Activated CD4-positive, alpha-beta T cell treated with anti-CD3 and anti-CD28 coated beads, Interleukin-2, amount 10 ng/mL, durations not matched to agents 24 days and 14 days (primary cell): ENCODE measurements at regions not wholly inside any gene's neighbourhood (a gene's known extent, or its start where the extent isn't known, plus 50 kb on each side); places are given as distances from the start of the nearest gene placed in this dataset.
"Not testable (repeated sequence)": the region's sequence is repeated elsewhere in the genome, so short reads cannot be mapped to it uniquely, and the experiment has no call there.

Experiments
- DNase-seq: peaks from one replicate; pipeline ENCODE4 v3.0.0; 2022
- H3K27ac Mint-ChIP-seq: one replicate; pipeline ENCODE4 v1.8.0; 2022; ENCODE audit warnings: mild to moderate bottlenecking, mixed read lengths
- H3K27me3 Mint-ChIP-seq: one replicate; pipeline ENCODE4 v1.8.0; 2022; ENCODE audit warnings: mixed read lengths
- H3K36me3 Mint-ChIP-seq: one replicate; pipeline ENCODE4 v1.8.0; 2022; ENCODE audit warnings: low read depth, mild to moderate bottlenecking, mixed read lengths
- H3K4me1 Mint-ChIP-seq: one replicate; pipeline ENCODE4 v1.8.0; 2021; ENCODE audit warnings: mixed read lengths
- H3K4me3 Mint-ChIP-seq: one replicate; pipeline ENCODE4 v1.8.0; 2022; ENCODE audit warnings: mild to moderate bottlenecking, moderate library complexity, mixed read lengths
- H3K9me3 Mint-ChIP-seq: one replicate; pipeline ENCODE4 v1.8.0; 2021; ENCODE audit warnings: mixed read lengths
- intact Hi-C: fragments of 100-400 bp; cut with micrococcal nuclease; formaldehyde crosslinking; loops from one replicate; pipeline ENCODE4 v1.15.1; 2023

DNA sequence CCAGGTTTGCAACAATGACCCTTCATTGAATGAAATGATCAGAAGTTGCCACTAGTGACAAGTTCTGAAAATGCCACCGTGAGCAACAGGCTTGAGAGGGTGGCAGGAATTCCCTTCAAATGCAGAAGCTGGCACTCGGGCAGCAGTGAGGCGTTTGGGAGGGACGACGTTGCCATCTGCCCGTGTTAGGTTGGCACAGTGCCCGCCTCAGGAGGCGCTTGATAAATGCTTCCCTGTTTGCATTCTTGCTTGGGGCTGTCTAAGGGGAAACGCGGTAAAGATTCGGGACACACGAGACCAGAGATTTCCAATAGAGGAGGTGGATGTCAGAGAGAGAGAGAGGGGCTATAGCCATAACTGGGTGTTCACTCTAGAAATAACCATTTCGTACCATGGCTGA, 101.9 kb downstream of the TEX29 start:
- no peaks in the 10 kb centered on the region for H3K36me3 Mint-ChIP-seq
- H3K4me3 Mint-ChIP-seq, result no peak overlapping the region
- H3K27me3 Mint-ChIP-seq, result no peaks in the 10 kb centered on the region
- no peak for DNase-seq
- no peaks in the 10 kb centered on the region for H3K4me1 Mint-ChIP-seq
- H3K27ac Mint-ChIP-seq, result no peak overlapping the region
- intact Hi-C loops, result no loop called here
- no peaks in the 10 kb centered on the region for H3K9me3 Mint-ChIP-seq

DNA sequence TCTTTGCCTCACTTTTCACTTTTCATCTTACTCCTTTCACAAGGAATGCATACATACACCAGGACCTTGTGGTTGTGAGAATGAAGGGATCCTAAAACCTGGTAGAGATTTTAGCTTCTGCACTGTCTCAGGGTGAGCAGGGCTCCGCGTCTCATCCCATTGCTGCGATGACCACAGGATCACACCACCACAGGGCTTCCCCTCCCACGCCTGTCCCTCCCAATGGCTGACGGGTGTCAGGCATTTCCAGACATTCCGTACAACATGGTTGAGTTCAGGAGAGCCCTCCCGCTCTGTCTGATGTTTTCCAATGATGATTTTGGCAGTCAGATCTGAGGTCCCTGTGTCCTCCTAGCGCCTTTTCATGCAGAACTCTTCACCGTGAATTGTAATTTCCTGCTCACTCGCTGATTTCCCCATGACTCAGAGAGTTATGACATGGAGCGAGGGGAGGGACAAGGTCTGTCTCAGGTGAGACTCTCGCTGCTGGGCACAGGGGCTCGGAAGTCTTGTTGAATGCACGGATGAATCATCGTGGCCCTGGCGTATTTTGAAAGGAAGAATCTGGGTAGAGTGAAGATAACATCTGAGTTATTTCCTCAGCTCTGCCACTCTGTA, 102.8 kb downstream of the TEX29 start:
- intact Hi-C loops, result no loop called here
- Mint-ChIP-seq H3K4me3 (no peak overlapping the region), H3K9me3 (no peaks in the 10 kb centered on the region), H3K27me3 (no peaks in the 10 kb centered on the region), H3K36me3 (no peaks in the 10 kb centered on the region), H3K27ac (no peak overlapping the region), H3K4me1 (no peaks in the 10 kb centered on the region)
- DNase-seq, result no peak

DNA sequence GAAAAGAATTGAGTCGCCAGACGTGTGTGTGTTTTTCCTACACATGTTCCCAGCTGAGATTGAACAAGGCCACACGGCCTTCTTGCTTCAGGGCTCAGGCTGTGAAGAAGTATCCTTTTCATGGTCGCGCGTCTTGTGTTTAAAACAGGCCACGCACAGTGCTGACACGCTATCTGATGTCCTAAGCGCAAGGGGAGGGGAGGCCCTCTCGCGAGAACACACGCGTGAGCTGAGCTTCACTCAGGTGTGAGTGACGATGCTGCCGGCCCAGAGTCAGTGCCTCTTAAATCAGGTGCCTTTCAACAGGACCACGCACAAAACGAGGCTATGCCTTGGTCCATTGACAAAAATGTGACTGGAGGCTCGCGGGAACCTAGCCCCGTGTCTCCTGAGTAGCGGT, 103.7 kb downstream of the TEX29 start:
- Mint-ChIP-seq H3K4me1 (no peaks in the 10 kb centered on the region), H3K9me3 (no peaks in the 10 kb centered on the region), H3K4me3 (no peak overlapping the region), H3K36me3 (no peaks in the 10 kb centered on the region), H3K27ac (no peak overlapping the region), H3K27me3 (no peaks in the 10 kb centered on the region)
- intact Hi-C loops, result no loop called here
- no peak for DNase-seq

DNA sequence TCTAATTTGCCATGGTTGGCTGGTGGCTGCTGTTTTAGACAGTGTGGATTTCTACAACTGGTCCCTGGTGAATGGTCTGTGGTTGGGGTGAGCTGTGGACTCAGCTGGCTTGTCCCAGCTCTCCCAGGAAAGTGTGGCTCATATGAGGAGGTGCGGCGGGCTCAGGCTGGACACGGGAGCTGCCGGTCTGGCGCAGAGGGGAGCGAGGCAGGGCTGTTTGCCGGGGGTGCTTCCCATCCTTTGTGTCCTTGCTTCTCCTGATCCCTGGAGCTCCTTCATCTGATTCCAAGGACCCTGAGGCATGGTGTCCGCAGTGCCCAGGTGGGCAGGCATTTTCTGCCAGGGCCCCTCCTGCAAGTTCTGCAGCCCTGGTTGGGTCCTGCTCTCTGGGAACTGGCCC, 104.9 kb downstream of the TEX29 start:
- Mint-ChIP-seq H3K4me1 (no peaks in the 10 kb centered on the region), H3K36me3 (no peaks in the 10 kb centered on the region), H3K4me3 (no peak overlapping the region), H3K27ac (no peak overlapping the region), H3K9me3 (no peaks in the 10 kb centered on the region), H3K27me3 (no peaks in the 10 kb centered on the region)
- intact Hi-C loops, result no loop called here
- no peak for DNase-seq

DNA sequence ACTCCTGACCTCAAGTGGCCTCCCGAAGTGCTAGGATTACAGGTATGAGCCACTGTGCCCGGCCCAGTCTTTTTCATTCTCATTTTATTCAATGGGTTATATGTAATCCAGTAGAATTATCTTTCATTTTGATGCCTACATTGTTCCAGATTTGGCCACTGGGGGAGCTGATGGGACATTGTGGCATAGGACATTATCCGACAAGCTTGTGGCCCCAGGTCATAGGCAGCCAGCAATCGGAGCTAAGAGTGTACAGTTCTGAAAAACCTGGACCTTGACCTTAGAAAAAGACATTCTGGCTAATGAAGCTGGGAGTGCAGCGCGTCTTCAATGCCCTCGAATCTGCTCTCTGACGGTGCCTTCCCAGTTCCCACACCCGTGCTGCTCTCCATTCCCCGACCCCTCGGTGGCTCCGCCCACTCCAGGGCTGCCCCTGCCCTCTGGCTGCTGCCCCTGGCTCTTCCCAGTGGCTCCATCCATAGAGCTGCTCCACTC, 108.7 kb downstream of the TEX29 start:
- intact Hi-C loops, result no loop called here
- peak; percentile 79 for DNase-seq
- H3K9me3 Mint-ChIP-seq, result peaks cover under 1% of the 10 kb centered on the region
- no peaks in the 10 kb centered on the region for H3K4me1 Mint-ChIP-seq
- peaks cover 8% of the 10 kb centered on the region for H3K27me3 Mint-ChIP-seq
- H3K27ac Mint-ChIP-seq, result no peak overlapping the region
- H3K4me3 Mint-ChIP-seq, result peak overlapping the region; percentile 9
- no peaks in the 10 kb centered on the region for H3K36me3 Mint-ChIP-seq

DNA sequence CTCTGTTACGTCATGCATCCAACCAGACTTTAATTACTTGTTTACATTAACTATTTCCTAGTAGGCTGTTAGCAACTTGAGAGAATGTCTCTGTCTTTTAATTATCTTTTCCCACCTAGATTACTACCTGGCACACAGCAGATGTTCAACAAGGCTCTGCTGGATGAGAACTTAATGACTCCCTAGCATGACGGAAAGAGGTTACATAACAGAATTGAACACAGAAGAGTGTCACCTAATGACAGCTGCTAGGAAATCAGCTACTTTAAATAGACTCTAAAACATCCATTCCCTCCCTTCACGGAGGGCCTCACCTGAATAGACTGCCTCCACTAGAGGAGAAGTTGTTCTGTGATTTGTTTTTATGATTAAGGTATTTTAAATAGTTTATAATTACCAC, 110.8 kb downstream of the TEX29 start:
- Mint-ChIP-seq H3K27ac (no peak overlapping the region), H3K36me3 (no peaks in the 10 kb centered on the region), H3K4me1 (no peaks in the 10 kb centered on the region), H3K27me3 (peaks cover 8% of the 10 kb centered on the region), H3K9me3 (peaks cover 9% of the 10 kb centered on the region), H3K4me3 (no peak overlapping the region)
- intact Hi-C loops, result no loop called here
- no peak for DNase-seq

DNA sequence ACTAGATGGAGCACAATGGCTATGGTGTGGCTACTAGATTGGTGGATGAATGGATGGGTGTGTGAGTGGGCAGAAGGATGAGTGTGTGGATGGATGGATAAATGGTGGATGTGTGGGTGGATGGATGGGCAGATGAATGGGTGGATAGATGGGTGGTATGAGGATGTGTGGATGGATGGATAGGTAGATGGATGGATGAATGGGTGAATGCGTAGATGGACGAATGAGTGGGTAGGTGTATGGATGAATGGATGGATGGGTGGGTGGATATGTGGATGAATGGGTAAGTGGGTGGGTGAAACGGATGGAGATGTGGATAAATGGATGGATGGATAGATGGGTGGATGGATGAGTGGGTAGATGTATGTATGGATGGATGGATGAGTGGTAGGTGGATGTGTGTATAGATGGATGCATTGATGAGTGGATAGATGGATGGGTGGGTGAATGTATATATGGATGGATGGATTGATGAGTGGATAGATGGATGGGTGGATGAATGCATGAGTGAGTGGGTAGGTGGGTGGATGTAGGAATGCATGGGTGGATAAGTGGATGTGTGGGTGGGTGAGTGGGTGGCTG, 114.2 kb downstream of the TEX29 start:
- Mint-ChIP-seq H3K36me3 (no peaks in the 10 kb centered on the region), H3K27ac (no peak overlapping the region), H3K27me3 (peaks cover 8% of the 10 kb centered on the region), H3K4me3 (no peak overlapping the region), H3K9me3 (peaks cover 9% of the 10 kb centered on the region), H3K4me1 (no peaks in the 10 kb centered on the region)
- DNase-seq, result no peak
- intact Hi-C loops, result no loop called here

DNA sequence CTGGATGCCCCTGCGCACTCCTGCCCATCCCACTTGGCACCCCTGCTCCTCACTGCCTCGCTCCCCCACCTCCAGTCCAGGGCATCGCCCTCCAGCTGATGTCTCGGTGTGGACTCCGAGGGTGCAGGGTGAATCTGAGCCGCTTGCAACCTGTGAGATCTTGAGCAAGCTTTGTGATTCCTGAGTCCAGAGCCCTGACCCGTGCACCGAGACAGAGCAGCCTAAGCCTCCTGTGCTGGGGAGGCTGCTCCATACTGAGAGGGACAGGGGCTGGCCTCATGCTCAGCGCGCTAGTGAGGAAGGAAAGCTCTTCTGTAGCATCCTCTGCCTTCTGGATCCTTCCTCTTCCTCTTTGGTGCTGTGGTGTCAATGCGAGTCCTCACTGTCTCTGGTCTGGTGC, 116.0 kb downstream of the TEX29 start:
- DNase-seq, result no peak
- intact Hi-C loops, result no loop called here
- H3K4me1 Mint-ChIP-seq, result no peaks in the 10 kb centered on the region
- H3K9me3 Mint-ChIP-seq, result peaks cover 9% of the 10 kb centered on the region
- H3K27ac Mint-ChIP-seq, result no peak overlapping the region
- H3K4me3 Mint-ChIP-seq, result no peak overlapping the region
- peaks cover 2% of the 10 kb centered on the region for H3K27me3 Mint-ChIP-seq
- H3K36me3 Mint-ChIP-seq, result no peaks in the 10 kb centered on the region

DNA sequence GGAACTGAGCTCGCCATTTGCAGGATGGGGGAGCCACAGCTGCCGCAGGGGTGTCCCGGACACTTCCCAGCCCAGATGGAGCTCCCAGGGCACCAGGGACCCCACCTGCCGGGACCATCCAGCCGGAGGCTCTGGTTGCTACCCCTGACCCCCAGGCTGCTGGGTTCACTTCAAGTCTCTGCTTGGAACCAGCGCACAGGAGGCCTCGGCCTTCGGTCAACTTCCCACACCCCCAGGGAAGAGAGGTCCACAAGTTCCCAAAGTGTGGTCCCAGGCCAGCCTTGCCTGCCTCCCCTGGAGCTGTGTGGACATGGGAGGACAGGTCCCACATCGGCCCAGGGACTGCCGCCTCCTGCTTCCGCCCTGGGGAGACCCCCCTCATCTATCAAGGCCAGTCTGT, 117.0 kb downstream of the TEX29 start:
- intact Hi-C loops, result no loop called here
- H3K36me3 Mint-ChIP-seq, result no peaks in the 10 kb centered on the region
- H3K4me3 Mint-ChIP-seq, result no peak overlapping the region
- no peaks in the 10 kb centered on the region for H3K4me1 Mint-ChIP-seq
- no peak for DNase-seq
- H3K27ac Mint-ChIP-seq, result no peak overlapping the region
- peaks cover 9% of the 10 kb centered on the region for H3K9me3 Mint-ChIP-seq
- peaks cover 2% of the 10 kb centered on the region for H3K27me3 Mint-ChIP-seq

DNA sequence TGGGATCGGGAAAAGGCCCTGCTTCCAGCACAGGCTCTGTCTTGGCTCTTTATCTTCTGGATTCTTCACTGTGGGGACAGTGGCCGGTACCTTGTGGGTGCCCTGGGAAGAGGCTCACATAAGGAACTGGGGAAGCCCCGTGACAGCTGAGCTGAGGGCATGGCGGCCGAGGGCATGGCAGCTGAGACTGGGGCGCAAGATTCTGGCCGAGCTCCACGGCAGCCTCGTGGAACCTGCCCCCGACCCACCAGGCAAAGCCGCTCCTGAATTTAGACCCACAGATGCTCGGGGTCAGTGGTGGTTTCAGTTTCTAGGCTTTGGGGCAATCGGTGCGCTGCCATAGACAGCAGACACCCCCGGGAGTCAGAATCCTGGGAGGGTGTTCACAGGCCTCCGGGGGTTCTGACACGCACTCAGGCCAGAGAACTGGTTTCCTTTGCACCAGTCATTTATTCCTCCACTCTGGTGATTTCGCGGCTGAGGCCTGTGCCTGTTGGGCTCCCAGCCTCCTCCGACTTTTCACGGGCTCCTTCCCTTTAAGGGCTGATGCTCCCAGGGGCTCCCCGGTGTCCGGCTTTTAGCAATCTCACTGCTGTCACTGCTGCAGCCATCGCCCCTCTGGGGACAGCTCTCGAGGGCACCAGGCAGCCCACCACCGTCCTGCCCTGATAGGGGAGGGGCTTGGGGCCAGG, 117.6 kb downstream of the TEX29 start:
- no peak for DNase-seq
- Mint-ChIP-seq H3K9me3 (peaks cover 9% of the 10 kb centered on the region), H3K27me3 (no peaks in the 10 kb centered on the region), H3K27ac (no peak overlapping the region), H3K36me3 (no peaks in the 10 kb centered on the region), H3K4me3 (no peak overlapping the region), H3K4me1 (no peaks in the 10 kb centered on the region)
- intact Hi-C loops, result no loop called here

DNA sequence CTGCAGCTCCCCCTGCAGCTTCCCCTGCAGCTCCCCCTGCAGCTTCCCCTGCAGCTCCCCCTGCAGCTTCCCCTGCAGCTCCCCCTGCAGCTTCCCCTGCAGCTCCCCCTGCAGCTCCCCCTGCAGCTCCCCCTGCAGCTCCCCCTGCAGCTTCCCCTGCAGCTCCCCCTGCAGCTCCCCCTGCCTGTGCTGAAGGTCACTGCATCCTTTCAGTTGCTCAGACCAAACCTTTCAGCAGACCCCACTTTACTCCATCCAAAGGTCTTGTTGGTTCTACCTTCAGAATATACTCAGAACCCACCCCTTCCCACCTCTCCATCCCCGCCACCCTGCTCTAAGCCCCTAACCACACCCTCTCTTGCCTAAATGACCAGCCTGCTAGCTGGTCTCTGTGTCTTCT, 120.0 kb downstream of the TEX29 start:
- H3K27ac Mint-ChIP-seq, intact Hi-C loops, H3K4me1 Mint-ChIP-seq, H3K4me3 Mint-ChIP-seq, H3K9me3 Mint-ChIP-seq, H3K36me3 Mint-ChIP-seq, H3K27me3 Mint-ChIP-seq: not testable (repeated sequence)
- peak; percentile 60 for DNase-seq

DNA sequence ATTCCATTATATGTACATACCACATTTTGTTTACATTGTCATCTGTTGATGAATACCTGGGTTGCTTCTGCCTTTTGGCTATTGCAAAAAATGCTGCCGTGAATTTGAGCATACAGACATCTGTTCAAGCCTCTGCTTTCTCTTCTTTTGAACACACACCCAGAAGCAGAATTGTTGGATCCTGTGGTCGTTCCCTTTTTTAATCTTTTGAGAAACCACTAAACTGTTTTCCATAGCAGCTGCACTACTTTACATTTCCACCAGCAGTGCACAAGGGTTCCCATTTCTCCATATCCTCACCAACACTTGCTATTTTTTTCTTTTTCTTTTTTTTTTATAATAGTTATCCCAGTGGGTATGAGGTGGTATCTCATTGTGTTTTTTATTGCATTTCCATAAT, 123.5 kb downstream of the TEX29 start:
- intact Hi-C loops, result no loop called here
- no peak overlapping the region for H3K27ac Mint-ChIP-seq
- H3K36me3 Mint-ChIP-seq, result no peaks in the 10 kb centered on the region
- H3K4me1 Mint-ChIP-seq, result no peaks in the 10 kb centered on the region
- peaks cover 2% of the 10 kb centered on the region for H3K27me3 Mint-ChIP-seq
- no peak overlapping the region for H3K4me3 Mint-ChIP-seq
- no peaks in the 10 kb centered on the region for H3K9me3 Mint-ChIP-seq
- DNase-seq, result no peak

DNA sequence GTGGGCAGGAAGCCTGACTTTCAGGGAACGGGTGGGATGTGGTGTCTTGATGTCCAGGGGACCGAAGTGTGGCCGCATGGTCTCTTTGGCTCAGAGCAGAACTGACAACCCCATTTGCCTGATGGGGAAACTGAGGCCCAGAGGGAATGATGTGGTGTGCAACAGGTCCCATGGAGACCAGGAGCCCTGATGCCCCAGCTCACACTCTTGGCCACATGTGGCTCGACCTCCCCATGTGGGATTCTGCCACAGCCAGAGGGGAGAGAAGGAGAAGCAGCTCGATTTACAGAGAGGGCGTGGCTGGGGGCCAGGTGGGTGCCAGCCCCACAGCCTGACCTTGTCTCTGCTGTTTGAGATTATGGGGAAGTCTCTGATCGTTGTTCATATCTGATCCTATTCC, 128.1 kb downstream of the TEX29 start:
- Mint-ChIP-seq H3K36me3 (no peaks in the 10 kb centered on the region), H3K4me1 (no peaks in the 10 kb centered on the region), H3K27ac (no peak overlapping the region), H3K4me3 (no peak overlapping the region), H3K27me3 (peaks cover 2% of the 10 kb centered on the region), H3K9me3 (no peaks in the 10 kb centered on the region)
- intact Hi-C loops, result no loop called here
- DNase-seq, result no peak

DNA sequence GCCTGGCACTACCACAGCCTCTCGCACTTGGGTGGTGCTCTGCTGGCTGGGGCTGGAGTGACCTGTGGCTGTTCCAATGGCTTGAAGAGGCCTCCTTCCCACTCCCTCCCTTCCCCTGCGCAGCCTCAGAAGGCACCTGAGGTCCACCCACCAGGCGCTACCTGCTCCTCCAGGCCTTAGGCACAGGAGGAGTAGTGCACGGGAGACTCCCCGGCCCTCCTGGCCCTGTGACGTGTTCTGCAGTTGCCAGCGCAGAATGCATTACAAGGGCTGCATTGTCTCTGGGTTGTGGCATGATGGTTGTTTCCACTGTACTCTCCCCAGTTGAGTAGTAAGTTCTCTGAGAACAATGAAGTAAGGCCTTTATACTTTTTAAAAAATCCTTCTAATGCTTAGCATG, 128.6 kb downstream of the TEX29 start:
- Mint-ChIP-seq H3K4me1 (no peaks in the 10 kb centered on the region), H3K27me3 (peaks cover 2% of the 10 kb centered on the region), H3K27ac (no peak overlapping the region), H3K4me3 (no peak overlapping the region), H3K36me3 (no peaks in the 10 kb centered on the region), H3K9me3 (no peaks in the 10 kb centered on the region)
- no peak for DNase-seq
- intact Hi-C loops, result no loop called here
